HEK293T (cell line): ENCODE measurements at regions not wholly inside any gene's neighbourhood (a gene's known extent, or its start where the extent isn't known, plus 50 kb on each side); places are given as distances from the start of the nearest gene placed in this dataset.

Source experiments
- CTCF ChIA-PET: fragments of 350-600 bp; formaldehyde crosslinking; extraction: SDS; loops from one replicate; lab custom pipeline; 2021; ENCODE audit warnings: antibody characterized with exemption, inconsistent platforms; lab: Yijun Ruan, JAX
- POLR2A ChIA-PET: fragments of 350-600 bp; formaldehyde crosslinking; extraction: SDS; loops from one replicate; lab custom pipeline; 2020; ENCODE audit warnings: antibody characterized with exemption, inconsistent platforms; lab: Yijun Ruan, JAX
- DNase-seq: peaks from one replicate; pipeline ENCODE4 v3.0.0; 2012; ENCODE audit warnings: mixed read lengths; ENCODE audit errors: extremely low spot score
- ARNT ChIP-seq: fragments of 450-650 bp; IDR thresholded peaks from 2 replicates; pipeline ENCODE4 v1.6.1; 2017; ENCODE audit warnings: mild to moderate bottlenecking
- BHLHE40 ChIP-seq: fragments of 450-650 bp; IDR thresholded peaks from 2 replicates; pipeline ENCODE4 v1.6.1; 2016; ENCODE audit warnings: mild to moderate bottlenecking, moderate library complexity, borderline replicate concordance
- CTBP1 ChIP-seq: fragments of 450-650 bp; IDR thresholded peaks from 2 replicates; pipeline ENCODE4 v1.6.1; 2016; ENCODE audit warnings: borderline replicate concordance
- ELF4 ChIP-seq: fragments of 450-650 bp; IDR thresholded peaks from 2 replicates; pipeline ENCODE4 v1.6.1; 2017; ENCODE audit warnings: antibody characterized with exemption
- FOXA1 ChIP-seq: fragments of 450-650 bp; IDR thresholded peaks from 2 replicates; pipeline ENCODE4 v1.6.1; 2016; ENCODE audit warnings: mild to moderate bottlenecking
- FOXK2 ChIP-seq: fragments of 450-650 bp; IDR thresholded peaks from 2 replicates; pipeline ENCODE4 v1.6.1; 2016; ENCODE audit warnings: mild to moderate bottlenecking
- FOXM1 ChIP-seq: fragments of 450-650 bp; IDR thresholded peaks from 2 replicates; pipeline ENCODE4 v1.6.1; 2017; ENCODE audit warnings: mild to moderate bottlenecking, borderline replicate concordance
- HDGF ChIP-seq: fragments of 450-650 bp; IDR thresholded peaks from 2 replicates; pipeline ENCODE4 v1.6.1; 2017; ENCODE audit warnings: antibody characterized with exemption, borderline replicate concordance
- L3MBTL2 ChIP-seq: fragments of 450-650 bp; conservative IDR thresholded peaks from 2 replicates; pipeline ENCODE4 v1.6.1; 2016; ENCODE audit warnings: mild to moderate bottlenecking
- LEF1 ChIP-seq: fragments of 450-650 bp; IDR thresholded peaks from 2 replicates; pipeline ENCODE4 v1.6.1; 2017; ENCODE audit warnings: mild to moderate bottlenecking, borderline replicate concordance
- NFRKB ChIP-seq: fragments of 450-650 bp; IDR thresholded peaks from 2 replicates; pipeline ENCODE4 v1.6.1; 2016; ENCODE audit warnings: mild to moderate bottlenecking, moderate library complexity
- PKNOX1 ChIP-seq: fragments of 450-650 bp; IDR thresholded peaks from 2 replicates; pipeline ENCODE4 v1.6.1; 2016
- SP1 ChIP-seq: fragments of 450-650 bp; IDR thresholded peaks from 2 replicates; pipeline ENCODE4 v1.6.1; 2017
- SUZ12 ChIP-seq: fragments of 450-650 bp; IDR thresholded peaks from 2 replicates; pipeline ENCODE4 v1.6.1; 2016; ENCODE audit warnings: mild to moderate bottlenecking
- TARDBP ChIP-seq: fragments of 450-650 bp; IDR thresholded peaks from 2 replicates; pipeline ENCODE4 v1.6.1; 2016
- ZNF384 ChIP-seq: fragments of 450-650 bp; IDR thresholded peaks from 2 replicates; pipeline ENCODE4 v1.6.1; 2016

- no peak for DNase-seq
- ChIA-PET CTCF (interaction anchor here (0.6 to 1.0 kb wide), 2 partner anchors 18 to 33 kb away, joined by 3 read pairs; no protein-coding TSS in a partner anchor), POLR2A (no interaction called here)
- TF ChIP-seq PKNOX1 (no peak), ZNF384 (no peak), FOXM1 (no peak), HDGF (no peak), BHLHE40 (no peak), SP1 (no peak), FOXK2 (no peak), FOXA1 (no peak), TARDBP (no peak), NFRKB (no peak), CTBP1 (no peak)
These were observed 76.1 kb upstream of the HSF2 start for GRCh38 chr6:122323361-122323760.

- POLR2A ChIA-PET = no interaction called here
- DNase-seq = no peak
- no peak for TF ChIP-seq NFRKB
- TF ChIP-seq BHLHE40 = no peak
- TF ChIP-seq SP1 = no peak
- no peak for TF ChIP-seq ARNT
- no peak for TF ChIP-seq ZNF384
- no peak for TF ChIP-seq FOXM1
- no peak for TF ChIP-seq TARDBP
- no peak for TF ChIP-seq FOXA1
- no peak for TF ChIP-seq ELF4
- TF ChIP-seq FOXK2 = no peak
- CTCF ChIA-PET = no interaction called here
These were observed 69.1 kb upstream of the HSF2 start for GRCh38 chr6:122330315-122330714.

GRCh38 chr6:122337645-122338044 is 61.8 kb upstream of the HSF2 start:
- CTCF ChIA-PET = no interaction called here

GRCh38 chr6:122339661-122340060 is 59.8 kb upstream of the HSF2 start:
- ChIA-PET POLR2A (no interaction called here), CTCF (no interaction called here)
- TF ChIP-seq LEF1 = no peak
- no peak for TF ChIP-seq FOXM1
- no peak for TF ChIP-seq PKNOX1
- TF ChIP-seq ELF4 = no peak
- TF ChIP-seq FOXA1 = no peak
- no peak for TF ChIP-seq ZNF384
- no peak for TF ChIP-seq SP1
- TF ChIP-seq ARNT = no peak
- TF ChIP-seq TARDBP = no peak
- no peak for DNase-seq

More at GRCh38 chr6:122337645-122338044, 61.8 kb upstream of the HSF2 start:
- TF ChIP-seq ARNT (no peak), CTBP1 (no peak), HDGF (no peak), L3MBTL2 (no peak), ELF4 (no peak), ZNF384 (no peak), BHLHE40 (no peak), LEF1 (no peak), FOXK2 (no peak), SP1 (no peak), NFRKB (no peak), FOXM1 (no peak), PKNOX1 (no peak), TARDBP (no peak), SUZ12 (no peak), FOXA1 (no peak)
- POLR2A ChIA-PET = no interaction called here
- no peak for DNase-seq

GRCh38 chr6:122347280-122347679 is 52.2 kb upstream of the HSF2 start:
- POLR2A ChIA-PET = no interaction called here
- TF ChIP-seq FOXM1 (no peak), LEF1 (no peak), L3MBTL2 (no peak), HDGF (no peak)
- CTCF ChIA-PET = no interaction called here
- DNase-seq = no peak

- ChIA-PET POLR2A (no interaction called here), CTCF (no interaction called here)
- TF ChIP-seq BHLHE40 (no peak), TARDBP (no peak), ZNF384 (no peak), FOXK2 (no peak)
- no peak for DNase-seq
These were observed 51.7 kb upstream of the HSF2 start for GRCh38 chr6:122347751-122348150.
